HTR-8/SVneo (cell line): ENCODE measurements at regions not wholly inside any gene's neighbourhood (a gene's known extent, or its start where the extent isn't known, plus 50 kb on each side); places are given as distances from the start of the nearest gene placed in this dataset.

Experiments used
- DNase-seq: peaks from one replicate; pipeline ENCODE4 v3.0.0; 2011; ENCODE audit warnings: low spot score, mixed read lengths; ENCODE audit not compliant: insufficient read length
- FAIRE-seq: peaks from 2 replicates; lab custom pipeline; 2011; peaks lifted over from hg19 to GRCh38; lab: Jason Lieb, UNC

DNA sequence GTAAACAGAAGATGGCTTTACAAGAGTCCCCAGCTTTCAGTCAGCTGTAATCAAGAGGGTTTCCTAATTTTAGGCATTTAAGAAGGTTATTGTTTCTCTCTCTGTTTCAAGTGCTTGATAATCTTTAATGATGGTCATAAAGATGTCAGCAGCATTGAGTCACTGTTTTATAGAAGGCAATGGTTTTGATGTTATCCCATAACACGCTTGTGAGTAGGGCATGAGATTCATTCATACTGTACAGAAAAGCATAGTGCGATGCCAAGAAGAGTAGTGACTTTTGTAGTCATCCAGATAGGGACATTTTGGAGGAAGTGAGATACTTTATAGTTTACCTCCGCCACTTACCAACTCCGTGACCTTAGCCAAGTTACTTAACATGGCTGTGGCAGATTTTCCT lies 364.2 kb upstream of the SLC10A2 start:
- FAIRE-seq: no peak
- DNase-seq: no peak

GRCh38 chr13:103410002-103410401 lies 343.8 kb upstream of the SLC10A2 start:
- DNase-seq: no peak
- FAIRE-seq: no peak

DNA sequence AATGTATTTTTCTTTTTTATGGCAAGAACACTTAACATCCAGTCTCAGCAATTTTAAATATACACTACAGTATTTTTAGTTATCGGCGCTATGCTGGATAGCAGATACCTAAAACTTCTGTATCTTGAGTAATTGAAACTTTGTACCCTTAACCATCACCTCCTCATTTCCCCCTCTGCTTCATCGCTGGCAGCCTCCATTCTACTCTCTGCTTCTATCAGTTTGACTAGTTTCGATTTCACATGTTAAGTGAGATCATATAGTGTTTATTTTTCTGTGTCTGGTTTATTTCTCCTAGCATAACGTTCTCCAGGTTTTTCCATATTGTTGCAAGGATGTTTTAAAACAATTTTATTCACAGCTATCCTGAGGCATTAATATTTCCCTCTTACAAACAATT lies 340.8 kb upstream of the SLC10A2 start:
- no peak for DNase-seq

GRCh38 chr13:103405297-103405696 lies 339.1 kb upstream of the SLC10A2 start:
- DNase-seq (no peak), FAIRE-seq (no peak)

More for the DNA sequence above, 340.8 kb upstream of the SLC10A2 start:
- no peak for FAIRE-seq

DNA sequence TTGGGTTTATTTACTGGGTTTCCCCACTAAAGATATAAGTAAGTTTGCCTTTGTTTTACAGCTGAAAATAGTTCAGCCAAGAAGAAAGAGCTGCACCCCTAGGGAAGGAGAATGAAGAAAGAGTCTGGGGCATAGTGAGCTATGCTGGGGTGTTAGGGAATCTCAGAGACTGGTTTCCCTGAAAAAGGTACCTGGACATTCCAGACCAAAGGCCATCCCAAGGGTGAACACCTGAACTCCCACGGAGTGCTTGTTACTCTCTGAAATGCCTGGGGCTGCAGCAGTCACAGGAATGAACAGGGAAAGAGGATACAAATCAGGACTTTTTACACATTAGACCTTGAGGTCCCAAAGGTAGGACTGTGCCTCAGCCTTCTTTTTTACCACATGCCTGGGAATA lies 337.6 kb upstream of the SLC10A2 start:
- DNase-seq (no peak), FAIRE-seq (no peak)

- DNase-seq: no peak
- no peak for FAIRE-seq
Observed at GRCh38 chr13:103403148-103403740, 337.0 kb upstream of the SLC10A2 start.

DNA sequence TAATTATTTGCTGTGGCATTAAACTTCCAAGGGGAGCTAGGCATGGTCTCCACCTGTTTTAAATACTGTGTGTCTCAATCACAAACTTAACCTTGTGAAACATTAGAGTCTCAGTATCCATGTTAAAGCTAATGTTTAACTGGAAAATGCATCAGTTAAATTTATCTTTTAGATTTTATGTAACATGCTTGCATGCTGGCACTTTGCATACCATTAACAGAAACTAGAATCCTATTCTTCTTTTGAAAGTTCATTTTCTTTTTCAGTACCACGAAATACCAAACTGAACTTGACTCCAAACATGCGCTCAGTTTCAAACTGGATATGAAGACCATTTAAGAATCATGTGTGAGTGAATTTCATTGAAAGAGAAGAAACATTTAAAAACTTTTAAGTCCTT lies 328.9 kb upstream of the SLC10A2 start:
- FAIRE-seq: no peak
- DNase-seq: no peak

- DNase-seq: no peak
- FAIRE-seq: no peak
Observed at GRCh38 chr13:103394618-103395017, 328.4 kb upstream of the SLC10A2 start.

- FAIRE-seq (no peak), DNase-seq (no peak)
Observed at GRCh38 chr13:103391936-103392335, 325.7 kb upstream of the SLC10A2 start.

DNA sequence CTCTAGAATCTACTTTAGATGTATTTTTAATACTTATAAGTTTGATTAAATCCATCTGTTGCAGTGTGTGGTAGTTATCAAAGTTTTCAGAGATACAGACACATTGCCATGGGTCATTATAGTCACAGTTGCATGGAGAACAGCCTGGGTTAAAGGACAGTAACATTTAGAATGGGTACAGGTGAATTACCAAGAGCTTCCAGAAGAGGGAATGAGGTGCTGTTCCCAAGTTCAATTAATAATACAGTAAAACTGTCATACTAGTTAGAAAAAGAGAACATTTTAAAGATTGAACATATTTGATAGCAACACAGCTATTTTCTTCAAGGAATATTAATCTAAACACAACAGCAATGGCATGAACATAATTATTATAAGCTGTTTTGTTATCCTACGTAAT lies 322.6 kb upstream of the SLC10A2 start:
- no peak for FAIRE-seq
- DNase-seq: no peak

GRCh38 chr13:103386341-103386740 lies 320.1 kb upstream of the SLC10A2 start:
- peak; percentile 13 for DNase-seq

GRCh38 chr13:103373916-103374315 lies 307.7 kb upstream of the SLC10A2 start:
- DNase-seq: no peak
- FAIRE-seq: no peak

More at GRCh38 chr13:103386341-103386740, 320.1 kb upstream of the SLC10A2 start:
- FAIRE-seq: no peak

GRCh38 chr13:103371271-103371670 lies 305.1 kb upstream of the SLC10A2 start:
- DNase-seq (no peak), FAIRE-seq (no peak)

- no peak for DNase-seq
- no peak for FAIRE-seq
Observed at GRCh38 chr13:103370790-103371189, 304.6 kb upstream of the SLC10A2 start.

DNA sequence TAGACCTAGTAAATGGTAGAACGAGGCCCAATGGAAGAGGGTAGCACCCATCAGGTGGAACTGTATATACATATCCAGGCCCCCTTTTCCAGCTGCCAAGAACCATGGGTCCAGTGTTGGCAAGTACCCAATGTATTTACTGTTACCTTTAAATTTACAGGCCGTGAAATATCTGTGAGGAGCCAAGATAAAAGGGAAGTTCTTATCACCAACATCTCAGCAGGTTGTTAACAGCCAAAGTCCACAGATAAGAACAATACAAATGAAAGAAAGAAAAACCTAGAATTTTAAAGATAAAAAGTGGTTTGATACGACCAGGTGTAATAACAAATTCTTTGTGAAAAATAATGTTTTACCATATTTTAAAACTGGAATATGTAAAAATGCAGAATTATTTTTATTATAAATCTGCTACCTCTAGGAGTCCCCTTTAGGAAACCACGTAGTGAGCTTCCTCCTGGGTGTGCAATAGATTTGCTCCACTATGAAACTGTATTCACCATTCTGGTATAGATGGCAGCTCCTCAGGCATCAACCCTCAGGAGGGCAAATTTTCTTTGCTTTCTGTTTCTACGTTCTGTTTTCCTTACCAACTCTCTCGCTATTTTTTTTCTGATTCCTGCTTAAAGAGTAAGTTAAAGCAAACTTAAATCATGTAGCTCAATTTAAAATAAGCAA lies 292.2 kb upstream of the SLC10A2 start:
- FAIRE-seq (no peak), DNase-seq (no peak)

- no peak for FAIRE-seq
- DNase-seq: no peak
Observed at GRCh38 chr13:103356226-103356864, 290.1 kb upstream of the SLC10A2 start.

DNA sequence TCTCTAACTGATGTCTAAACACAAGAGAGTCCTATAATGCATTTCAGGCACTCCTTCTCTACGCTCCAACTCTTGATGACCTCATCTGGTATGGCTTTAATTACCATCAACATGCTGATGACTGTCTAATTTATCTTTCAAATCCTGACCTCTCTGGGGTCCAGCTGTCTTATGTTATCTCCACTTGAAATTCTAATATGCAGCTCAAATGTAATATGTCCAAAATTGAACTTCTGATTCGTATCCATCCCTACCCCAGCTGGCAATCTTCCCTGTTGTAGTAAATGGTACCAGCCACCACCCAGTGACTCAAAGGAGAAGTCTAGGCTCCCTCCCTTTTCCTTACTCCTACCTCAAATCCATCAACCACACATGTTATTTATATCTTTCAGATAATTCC lies 288.0 kb upstream of the SLC10A2 start:
- DNase-seq (no peak), FAIRE-seq (no peak)

- FAIRE-seq: no peak
- peak; percentile 13 for DNase-seq
Observed at GRCh38 chr13:103351035-103351828, 285.0 kb upstream of the SLC10A2 start.

DNA sequence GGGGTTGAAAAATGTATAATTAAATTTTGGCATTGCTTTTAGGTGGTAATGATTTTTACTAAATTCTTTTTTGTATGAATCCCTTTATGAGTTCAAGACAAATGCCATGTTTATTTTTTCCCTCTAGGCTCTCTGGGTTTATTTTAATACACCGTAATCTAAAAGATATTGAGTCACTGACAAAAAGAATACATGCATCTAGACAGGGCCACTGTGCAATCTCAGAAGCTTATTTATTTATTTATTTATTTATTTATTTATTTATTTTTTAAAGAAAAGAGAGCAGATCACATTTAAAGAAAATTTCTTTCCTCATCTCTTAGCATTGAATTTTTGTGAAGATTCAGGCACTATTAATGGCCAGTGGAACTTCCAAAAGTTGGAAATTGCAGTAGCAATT lies 283.9 kb upstream of the SLC10A2 start:
- DNase-seq (no peak), FAIRE-seq (no peak)

DNA sequence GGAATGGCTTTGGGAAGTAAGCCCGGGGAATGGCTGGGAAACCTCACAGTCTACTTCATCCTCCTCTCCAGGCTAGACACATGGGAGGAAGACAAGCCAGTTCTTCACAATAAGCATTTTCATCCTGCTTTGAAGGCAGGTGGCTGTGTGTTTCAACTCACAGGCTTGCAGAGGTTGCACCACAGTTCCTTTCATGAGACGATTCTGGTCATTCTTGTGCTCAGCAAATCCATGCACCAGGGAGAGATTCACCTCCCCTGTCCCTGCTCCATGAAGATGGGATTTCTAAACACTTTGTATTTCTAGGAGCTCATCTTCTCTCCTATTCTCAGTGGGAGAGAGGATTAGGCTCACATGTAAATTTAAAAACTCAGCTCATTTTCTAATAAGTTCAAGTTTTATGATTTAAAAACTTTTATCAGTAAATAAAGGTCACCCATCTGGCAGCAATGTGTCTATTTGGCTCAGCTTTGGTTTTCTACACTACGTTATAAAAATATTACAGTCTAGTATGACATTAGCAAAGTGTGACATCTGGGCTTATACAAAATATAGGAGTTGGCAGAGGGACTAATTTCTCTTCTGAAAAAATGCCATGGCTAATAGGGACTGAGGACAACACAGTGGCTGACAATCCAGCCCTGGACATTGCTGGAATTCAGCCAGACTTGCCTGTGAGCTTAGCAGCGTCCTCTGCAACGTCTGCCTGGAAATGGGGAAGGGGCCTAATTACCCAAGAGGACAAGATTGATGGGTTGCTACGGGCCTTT lies 283.2 kb upstream of the SLC10A2 start:
- FAIRE-seq: no peak
- no peak for DNase-seq
